Duodenal mucosa (tissue), 2 donors: ENCODE measurements at regions not wholly inside any gene's neighbourhood (a gene's known extent, or its start where the extent isn't known, plus 50 kb on each side); places are given as distances from the start of the nearest gene placed in this dataset.

Source experiments
- H3K27ac ChIP-seq: one replicate; pipeline ENCODE4 v1.7.0; 2013; ENCODE audit warnings: low read depth, low read length
- H3K27me3 ChIP-seq, 2 donors: one replicate each; pipeline ENCODE4 v1.7.0; 2013; ENCODE audit warnings: low read length in 2 of 2, control low read depth in 1 of 2; ENCODE audit not compliant: insufficient read depth in 2 of 2, control insufficient read depth in 1 of 2
- H3K36me3 ChIP-seq, 2 donors: one replicate each; pipeline ENCODE4 v1.7.0; 2013; ENCODE audit warnings: low read length in 2 of 2, control low read depth in 1 of 2; ENCODE audit not compliant: insufficient read depth in 2 of 2, control insufficient read depth in 1 of 2
- H3K4me1 ChIP-seq, 2 donors: one replicate each; pipeline ENCODE4 v1.7.0; 2013; ENCODE audit warnings: low read length in 2 of 2, control low read depth in 1 of 2; ENCODE audit not compliant: insufficient read depth in 2 of 2, control insufficient read depth in 1 of 2
- H3K4me3 ChIP-seq, 2 donors: one replicate each; pipeline ENCODE4 v1.7.0; 2013; ENCODE audit warnings: low read length in 2 of 2, low read depth in 1 of 2
- H3K9ac ChIP-seq, 2 donors: one replicate each; pipeline ENCODE4 v1.7.0; 2013; ENCODE audit warnings: low read length in 2 of 2, low read depth in 1 of 2
- H3K9me3 ChIP-seq, 2 donors: one replicate each; pipeline ENCODE4 v1.7.0; 2013; ENCODE audit warnings: low read length in 2 of 2, control low read depth in 1 of 2; ENCODE audit not compliant: control insufficient read depth in 1 of 2

DNA sequence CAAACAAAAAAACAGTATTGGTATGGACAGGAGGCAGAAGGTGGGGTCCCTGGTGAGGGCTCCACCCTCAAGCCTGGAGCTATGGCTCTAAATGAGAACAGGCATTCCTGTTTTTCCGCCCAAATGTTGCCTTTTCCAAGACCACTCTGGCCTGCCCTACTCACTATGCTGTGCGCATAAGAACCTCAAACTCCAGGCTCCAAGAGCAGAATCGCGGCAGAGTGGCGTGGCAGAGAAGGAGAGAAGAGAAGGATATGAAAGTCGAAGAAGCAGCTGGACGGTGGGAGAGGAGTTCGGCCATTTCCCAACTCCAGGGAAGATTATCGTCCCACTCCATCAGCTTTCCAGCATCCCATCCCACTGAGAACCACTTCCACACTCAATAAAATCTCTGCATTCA is 207.8 kb downstream of the FAT4 start:
- H3K4me1 ChIP-seq = no peaks in the 10 kb centered on the region
- H3K9ac ChIP-seq = no peak overlapping the region
- no peaks in the 10 kb centered on the region for H3K36me3 ChIP-seq
- H3K27ac ChIP-seq = no peak overlapping the region
- no peaks in the 10 kb centered on the region for H3K27me3 ChIP-seq
- no peaks in the 10 kb centered on the region for H3K9me3 ChIP-seq
- no peak overlapping the region for H3K4me3 ChIP-seq

DNA sequence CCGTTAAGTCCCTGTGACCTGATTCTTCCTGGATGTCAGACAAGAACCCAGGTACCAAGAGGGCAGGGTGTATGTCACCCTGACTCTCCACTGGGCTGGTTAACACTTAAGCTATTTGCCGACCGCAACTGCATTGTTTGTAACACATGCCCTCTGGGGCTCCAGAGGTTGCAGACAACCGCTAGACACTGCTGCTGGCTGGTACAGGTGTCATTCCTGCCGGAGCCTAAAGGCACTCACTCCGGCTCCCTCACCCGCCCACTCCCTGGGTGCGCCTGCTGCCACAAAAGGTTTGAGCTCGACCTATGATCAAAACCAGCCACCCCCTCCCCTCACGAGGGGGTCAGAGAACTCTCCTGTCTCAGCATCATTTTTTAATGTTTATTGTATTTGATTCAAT is 208.2 kb downstream of the FAT4 start:
- no peak overlapping the region for H3K4me3 ChIP-seq
- H3K36me3 ChIP-seq = no peaks in the 10 kb centered on the region
- no peak overlapping the region for H3K9ac ChIP-seq
- H3K4me1 ChIP-seq = no peaks in the 10 kb centered on the region
- H3K9me3 ChIP-seq = no peaks in the 10 kb centered on the region
- H3K27ac ChIP-seq = no peak overlapping the region
- H3K27me3 ChIP-seq = no peaks in the 10 kb centered on the region

DNA sequence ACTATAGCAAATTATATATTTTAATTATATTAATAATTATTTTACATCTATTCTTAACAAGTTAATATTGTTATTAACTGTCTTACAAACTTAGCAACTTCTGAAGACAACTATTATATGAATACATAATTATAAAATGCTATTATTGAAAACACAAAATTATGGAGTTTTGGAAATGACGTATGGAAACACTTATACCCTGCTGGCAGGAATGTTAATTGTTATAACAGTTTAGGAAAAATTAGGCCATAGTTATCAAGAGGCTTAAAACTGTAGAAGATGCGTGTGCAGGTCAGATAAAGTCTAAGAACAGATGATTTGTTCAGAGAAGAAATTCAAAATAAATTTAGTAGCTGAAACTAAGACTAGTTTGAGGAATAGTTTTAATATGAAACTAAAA is 211.7 kb downstream of the FAT4 start:
- Histone ChIP-seq H3K27me3 (no peaks in the 10 kb centered on the region), H3K4me1 (no peaks in the 10 kb centered on the region)

DNA sequence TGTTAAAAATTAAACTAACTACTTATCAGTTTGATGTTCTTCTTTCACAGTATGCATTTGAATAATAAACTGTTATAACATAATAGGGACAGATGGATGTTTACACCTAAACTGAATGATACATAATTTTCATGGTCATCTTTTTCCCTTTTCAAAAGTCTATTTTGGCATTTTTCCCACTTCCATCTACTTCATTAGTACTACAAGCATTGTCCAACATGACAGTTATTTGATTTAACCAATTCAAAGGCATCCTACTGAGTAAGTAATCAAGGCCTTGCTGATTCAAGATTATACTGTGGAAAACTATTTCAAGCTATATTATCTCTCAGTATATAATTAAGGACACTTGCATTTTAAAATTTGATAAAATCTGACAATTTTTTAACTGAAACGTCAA is 212.9 kb downstream of the FAT4 start:
- Histone ChIP-seq H3K4me1 (no peaks in the 10 kb centered on the region), H3K27me3 (no peaks in the 10 kb centered on the region), H3K36me3 (no peaks in the 10 kb centered on the region), H3K4me3 (no peak overlapping the region), H3K9me3 (no peaks in the 10 kb centered on the region), H3K9ac (no peak overlapping the region), H3K27ac (no peak overlapping the region)

More for the DNA sequence above, 211.7 kb downstream of the FAT4 start:
- Histone ChIP-seq H3K4me3 (no peak overlapping the region), H3K27ac (no peak overlapping the region), H3K9ac (no peak overlapping the region), H3K9me3 (no peaks in the 10 kb centered on the region), H3K36me3 (no peaks in the 10 kb centered on the region)

DNA sequence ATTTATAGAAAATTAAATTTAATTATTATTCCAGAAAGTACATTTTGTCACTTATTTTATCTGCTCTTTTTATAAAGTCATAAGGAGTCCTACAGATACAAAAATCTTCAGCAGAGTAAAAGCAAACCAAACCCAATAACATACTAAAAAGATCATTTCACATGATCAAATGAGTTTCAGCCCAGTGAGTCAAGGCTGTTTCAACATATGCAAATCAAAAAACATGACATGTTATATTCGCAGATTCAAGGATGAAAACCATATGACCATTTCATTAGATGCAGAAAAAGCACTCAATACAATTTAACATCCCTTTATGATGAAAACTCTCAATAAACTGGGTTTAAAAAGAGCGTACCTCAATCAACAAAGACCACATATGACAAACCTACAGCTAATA is 214.3 kb downstream of the FAT4 start:
- no peak overlapping the region for H3K27ac ChIP-seq
- no peak overlapping the region for H3K4me3 ChIP-seq
- no peak overlapping the region for H3K9ac ChIP-seq
- H3K27me3 ChIP-seq = no peaks in the 10 kb centered on the region
- H3K36me3 ChIP-seq = no peaks in the 10 kb centered on the region
- H3K9me3 ChIP-seq = no peaks in the 10 kb centered on the region
- no peaks in the 10 kb centered on the region for H3K4me1 ChIP-seq

DNA sequence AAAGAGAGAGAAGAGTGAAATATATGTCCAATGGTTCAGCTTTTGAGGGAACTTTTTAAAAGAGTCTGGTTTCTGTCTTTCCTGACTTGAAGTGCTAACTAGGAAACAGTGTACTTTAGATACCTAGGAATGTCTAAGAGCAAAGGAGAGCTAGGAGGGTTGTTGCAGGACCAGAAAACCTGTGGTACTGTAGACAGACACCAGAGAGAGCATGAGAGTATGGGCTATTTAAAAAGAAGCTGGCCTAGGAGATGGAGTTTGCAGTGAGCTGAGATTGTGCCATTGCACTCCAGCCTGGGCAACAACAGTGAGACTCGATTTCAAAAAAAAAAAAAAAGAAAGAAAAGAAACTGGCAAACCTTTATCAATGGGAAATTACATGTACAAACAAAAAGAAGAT is 223.9 kb downstream of the FAT4 start:
- Histone ChIP-seq H3K9me3 (no peaks in the 10 kb centered on the region), H3K9ac (no peak overlapping the region), H3K36me3 (no peaks in the 10 kb centered on the region), H3K4me3 (no peak overlapping the region), H3K4me1 (no peaks in the 10 kb centered on the region), H3K27ac (no peak overlapping the region), H3K27me3 (no peaks in the 10 kb centered on the region)

DNA sequence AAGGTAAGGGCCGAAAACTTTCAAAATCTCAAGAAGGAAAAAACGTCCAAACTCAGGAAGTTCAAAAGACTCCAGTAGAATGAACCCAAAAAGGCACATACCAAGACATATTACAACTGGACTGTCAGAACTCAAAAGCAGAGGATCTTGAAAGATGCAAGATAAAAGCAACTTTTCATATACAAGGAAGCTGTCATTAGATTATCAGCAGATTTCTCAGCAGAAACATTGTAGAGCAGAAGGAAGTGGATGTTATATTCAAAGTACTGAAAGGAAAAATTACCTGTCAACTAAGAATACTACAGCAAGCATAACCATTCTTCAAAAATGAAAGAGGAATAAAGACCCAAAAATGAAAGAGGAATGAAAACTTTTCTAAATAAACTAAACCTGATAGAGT is 224.9 kb downstream of the FAT4 start:
- no peaks in the 10 kb centered on the region for H3K9me3 ChIP-seq
- no peak overlapping the region for H3K9ac ChIP-seq
- no peak overlapping the region for H3K4me3 ChIP-seq
- H3K27ac ChIP-seq = no peak overlapping the region
- no peaks in the 10 kb centered on the region for H3K36me3 ChIP-seq
- H3K4me1 ChIP-seq = no peaks in the 10 kb centered on the region
- H3K27me3 ChIP-seq = no peaks in the 10 kb centered on the region

DNA sequence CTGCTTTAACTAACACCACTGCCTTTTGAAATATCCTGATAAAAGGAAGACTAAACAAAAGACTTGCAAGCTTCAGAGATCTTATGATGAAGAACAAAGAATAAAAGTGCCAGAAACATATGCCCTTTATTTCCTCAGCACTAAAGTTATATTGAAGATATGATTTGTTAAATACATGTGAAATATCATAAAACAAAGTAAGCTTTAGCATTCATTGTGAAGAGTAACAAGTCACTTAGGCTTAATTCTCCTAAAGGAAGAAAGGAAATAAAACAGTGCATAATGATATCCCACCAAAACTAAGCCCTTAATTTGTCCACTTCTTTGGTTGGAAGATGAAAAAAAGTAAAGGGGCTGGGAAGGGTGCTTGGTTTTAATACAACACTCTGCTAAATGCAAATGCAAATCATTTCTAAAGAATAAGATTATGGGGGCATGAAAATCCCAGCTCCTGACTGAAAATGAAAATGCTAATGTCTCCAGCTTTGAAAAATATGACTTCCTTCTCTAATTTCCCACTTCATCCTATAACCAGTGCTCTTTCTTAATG is 227.2 kb downstream of the FAT4 start:
- peaks cover 0 to 3% of the 10 kb centered on the region in 2 donors for H3K9me3 ChIP-seq
- H3K27ac ChIP-seq = no peak overlapping the region
- no peaks in the 10 kb centered on the region for H3K36me3 ChIP-seq

DNA sequence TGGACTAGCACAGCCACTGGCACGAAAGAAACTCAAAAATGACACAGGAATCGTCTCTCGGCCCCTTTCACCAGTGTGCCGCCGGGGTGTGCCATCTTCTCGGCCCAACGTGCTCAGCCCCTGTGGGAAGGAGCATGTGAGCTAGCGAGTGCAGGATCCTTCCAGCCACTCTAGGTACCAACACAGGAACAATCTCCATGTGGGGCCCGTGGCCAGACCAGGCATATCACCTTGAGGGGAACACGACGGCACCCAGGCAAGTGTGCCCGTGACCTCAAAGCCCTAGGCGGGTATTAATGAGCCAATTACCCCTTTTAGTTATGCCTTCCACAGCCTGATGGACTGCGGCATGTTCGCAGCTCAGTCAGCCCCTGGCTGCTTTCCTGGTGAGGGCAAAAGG is 231.5 kb downstream of the FAT4 start:
- Histone ChIP-seq H3K4me3 (no peak overlapping the region), H3K27ac (no peak overlapping the region), H3K4me1 (no peaks in the 10 kb centered on the region), H3K36me3 (no peaks in the 10 kb centered on the region), H3K9ac (no peak overlapping the region), H3K27me3 (no peaks in the 10 kb centered on the region), H3K9me3 (peaks cover 0 to 3% of the 10 kb centered on the region in 2 donors)

More for the DNA sequence above, 227.2 kb downstream of the FAT4 start:
- H3K4me1 ChIP-seq = no peaks in the 10 kb centered on the region
- H3K4me3 ChIP-seq = no peak overlapping the region
- no peaks in the 10 kb centered on the region for H3K27me3 ChIP-seq
- no peak overlapping the region for H3K9ac ChIP-seq

DNA sequence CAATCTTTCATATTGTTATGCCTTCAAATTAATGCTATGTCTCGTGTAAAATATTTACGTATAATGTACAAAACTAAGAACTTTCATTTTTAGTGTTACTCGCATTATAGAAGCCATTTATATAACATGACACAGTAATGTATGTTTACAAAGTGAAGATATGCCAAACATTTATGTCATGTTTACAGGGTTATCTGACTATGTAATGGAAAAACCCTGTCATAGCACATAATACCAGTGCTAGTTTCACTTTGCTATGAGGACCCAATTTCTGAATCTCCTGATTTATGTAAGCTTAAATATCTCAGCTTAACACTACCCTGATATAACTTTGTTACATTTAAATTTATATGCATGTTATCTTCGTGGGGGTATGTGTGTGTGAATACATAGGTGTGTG is 233.1 kb downstream of the FAT4 start:
- Histone ChIP-seq H3K9me3 (peaks cover 0 to 3% of the 10 kb centered on the region in 2 donors), H3K9ac (no peak overlapping the region), H3K4me1 (no peaks in the 10 kb centered on the region), H3K27me3 (no peaks in the 10 kb centered on the region), H3K36me3 (no peaks in the 10 kb centered on the region), H3K27ac (no peak overlapping the region), H3K4me3 (no peak overlapping the region)

DNA sequence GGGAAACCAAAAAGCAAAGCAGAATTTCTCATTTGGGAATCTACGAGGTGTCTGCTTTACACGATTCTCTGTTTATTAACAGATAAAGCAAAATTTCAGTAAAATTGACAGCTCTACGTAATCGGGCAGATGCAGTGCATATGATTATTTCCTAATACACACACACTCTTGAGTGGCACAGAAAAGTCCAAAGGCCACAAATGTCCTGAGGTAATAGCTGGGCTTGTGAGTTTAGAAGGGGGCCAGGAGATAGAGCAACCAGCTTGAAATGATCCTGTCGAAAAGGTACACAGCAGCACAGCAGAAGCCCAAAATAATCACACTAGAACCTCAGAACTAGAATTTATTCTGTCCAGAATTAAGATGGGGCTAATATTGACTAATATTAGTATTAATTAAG is 236.0 kb downstream of the FAT4 start:
- Histone ChIP-seq H3K9me3 (peaks cover 0 to 3% of the 10 kb centered on the region in 2 donors), H3K27me3 (no peaks in the 10 kb centered on the region), H3K4me1 (no peaks in the 10 kb centered on the region), H3K36me3 (no peaks in the 10 kb centered on the region), H3K27ac (no peak overlapping the region), H3K9ac (no peak overlapping the region), H3K4me3 (no peak overlapping the region)
